GM10266 (cell line): ENCODE measurements at regions not wholly inside any gene's neighbourhood (a gene's known extent, or its start where the extent isn't known, plus 50 kb on each side); places are given as distances from the start of the nearest gene placed in this dataset.

Experiments
- DNase-seq: peaks from one replicate; pipeline ENCODE4 v3.0.0; 2012; ENCODE audit errors: extremely low spot score
- TF ChIP-seq, protein P1 (sequence below): IDR thresholded peaks from 2 replicates; pipeline ENCODE4 v1.5.1; 2012; ENCODE audit warnings: mild to moderate bottlenecking, low read depth; ENCODE audit not compliant: control insufficient read depth, insufficient read depth; ENCODE audit errors: missing control alignments

DNA sequence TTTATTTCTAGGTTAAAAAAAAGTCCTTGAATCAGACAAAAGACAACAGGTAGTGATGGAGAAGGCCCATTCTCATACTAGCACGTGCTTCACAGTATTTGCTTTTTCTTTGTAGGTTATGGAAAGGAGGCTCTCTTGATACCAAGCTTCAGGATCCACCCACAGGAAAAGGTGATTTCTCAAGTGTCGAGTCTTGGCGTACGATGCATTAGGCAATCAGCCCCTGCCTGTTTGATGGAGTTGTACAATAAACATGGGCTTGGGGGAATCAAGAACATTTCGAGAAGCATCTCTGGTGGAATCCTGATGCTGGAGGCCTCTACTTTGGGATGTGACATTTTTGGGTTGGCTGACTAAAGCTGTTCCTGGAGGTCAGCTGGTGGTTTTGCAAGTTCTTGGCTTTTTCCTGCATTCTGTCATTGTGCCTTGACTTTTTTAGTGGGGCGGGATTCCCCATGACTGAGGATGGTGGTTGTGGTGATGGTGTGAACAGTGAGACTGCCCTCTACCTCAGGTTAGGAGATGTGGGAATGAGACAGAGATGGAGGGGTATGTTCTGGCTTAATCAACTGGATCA lies 231.5 kb upstream of the SPRED2 start:
- TF ChIP-seq, protein P1, sequence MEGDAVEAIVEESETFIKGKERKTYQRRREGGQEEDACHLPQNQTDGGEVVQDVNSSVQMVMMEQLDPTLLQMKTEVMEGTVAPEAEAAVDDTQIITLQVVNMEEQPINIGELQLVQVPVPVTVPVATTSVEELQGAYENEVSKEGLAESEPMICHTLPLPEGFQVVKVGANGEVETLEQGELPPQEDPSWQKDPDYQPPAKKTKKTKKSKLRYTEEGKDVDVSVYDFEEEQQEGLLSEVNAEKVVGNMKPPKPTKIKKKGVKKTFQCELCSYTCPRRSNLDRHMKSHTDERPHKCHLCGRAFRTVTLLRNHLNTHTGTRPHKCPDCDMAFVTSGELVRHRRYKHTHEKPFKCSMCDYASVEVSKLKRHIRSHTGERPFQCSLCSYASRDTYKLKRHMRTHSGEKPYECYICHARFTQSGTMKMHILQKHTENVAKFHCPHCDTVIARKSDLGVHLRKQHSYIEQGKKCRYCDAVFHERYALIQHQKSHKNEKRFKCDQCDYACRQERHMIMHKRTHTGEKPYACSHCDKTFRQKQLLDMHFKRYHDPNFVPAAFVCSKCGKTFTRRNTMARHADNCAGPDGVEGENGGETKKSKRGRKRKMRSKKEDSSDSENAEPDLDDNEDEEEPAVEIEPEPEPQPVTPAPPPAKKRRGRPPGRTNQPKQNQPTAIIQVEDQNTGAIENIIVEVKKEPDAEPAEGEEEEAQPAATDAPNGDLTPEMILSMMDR = no peak
- DNase-seq = no peak

DNA sequence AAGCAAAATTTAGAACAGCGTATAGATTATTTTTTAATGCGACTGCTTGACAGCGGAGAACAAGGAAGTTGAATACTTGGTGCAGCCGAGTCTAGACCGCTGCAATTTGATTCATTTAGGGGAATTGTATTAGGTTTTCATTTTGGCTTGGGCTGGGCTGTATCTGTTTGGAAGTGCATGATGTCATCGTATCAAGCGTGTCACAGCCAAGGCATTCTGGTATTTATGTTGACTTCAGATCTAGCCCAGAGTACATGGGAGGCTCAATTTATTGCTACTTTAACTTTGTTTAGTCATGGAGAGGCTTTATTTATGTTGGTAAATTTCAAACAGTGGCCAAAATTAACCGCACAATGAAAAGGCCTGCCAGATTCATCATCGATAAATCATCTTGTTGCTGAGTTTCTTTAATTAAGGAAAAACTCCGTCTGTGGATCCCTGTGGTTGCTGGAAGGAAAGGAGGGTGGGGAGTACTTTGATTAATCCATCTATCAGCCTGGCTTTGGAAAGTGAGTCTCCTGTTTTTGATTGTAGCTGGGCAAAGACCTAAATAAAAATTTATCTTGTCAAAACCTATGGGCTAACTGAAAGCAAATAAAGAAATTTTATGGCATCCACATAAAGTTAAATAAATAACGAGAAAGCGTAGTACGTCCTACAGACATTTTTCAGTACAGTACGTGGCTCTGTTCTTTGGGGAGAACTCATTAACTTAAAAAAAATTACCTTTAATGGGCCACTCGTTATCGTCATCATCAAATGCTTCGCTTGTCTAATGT lies 230.4 kb upstream of the SPRED2 start:
- TF ChIP-seq, protein P1 = no peak
- no peak for DNase-seq

DNA sequence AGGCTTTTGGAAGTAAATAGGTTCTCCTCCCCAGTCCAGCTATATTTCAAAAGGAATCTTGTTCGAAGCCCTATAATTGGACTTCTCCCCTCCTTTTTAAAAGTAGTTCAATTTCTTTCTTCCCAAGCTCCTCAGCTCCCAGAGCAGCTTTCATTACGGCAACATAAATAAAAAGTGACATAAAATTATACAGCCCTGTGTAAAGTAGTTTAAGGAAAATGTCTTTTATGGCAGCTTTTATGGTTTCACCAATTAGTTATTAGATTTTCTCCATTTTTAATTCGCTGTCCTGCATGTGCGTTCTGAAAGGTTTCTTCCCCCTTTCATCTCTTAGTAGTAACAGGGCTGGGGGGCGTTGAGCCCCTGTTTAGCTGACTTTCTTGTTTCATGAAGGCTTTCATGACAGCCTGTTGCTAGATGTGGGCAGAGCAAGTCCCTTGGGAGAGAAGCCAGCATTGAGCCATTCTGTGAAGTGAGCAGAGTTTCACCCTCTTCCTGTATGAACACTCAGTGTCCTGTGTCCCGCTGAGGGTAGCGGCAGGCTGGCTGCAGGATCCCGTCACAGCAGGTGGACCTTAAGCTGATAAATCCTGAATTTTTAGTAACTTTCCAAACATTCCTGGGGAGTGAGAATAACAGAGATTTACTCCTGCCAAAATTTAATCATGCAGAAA lies 229.7 kb upstream of the SPRED2 start:
- TF ChIP-seq, protein P1 = no peak
- DNase-seq = no peak

DNA sequence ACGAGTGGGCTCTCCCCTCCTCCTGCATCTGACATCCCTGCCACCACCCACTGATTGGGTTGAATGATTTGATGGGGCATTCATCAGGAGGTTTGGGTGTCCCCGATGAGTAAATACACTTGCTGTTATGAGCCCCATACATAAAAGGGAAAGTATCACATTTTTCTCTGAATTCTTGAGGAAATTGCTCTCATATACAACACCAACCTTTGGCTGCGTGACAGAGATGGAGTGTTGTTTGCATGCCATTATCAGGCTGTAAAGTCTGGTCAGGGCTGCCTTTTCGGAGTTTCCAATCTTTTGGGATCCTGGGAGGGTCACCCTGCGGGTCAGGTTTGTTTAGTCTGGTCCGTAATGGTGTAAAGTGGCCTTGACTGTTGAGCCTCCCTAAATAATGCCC lies 227.9 kb upstream of the SPRED2 start:
- DNase-seq = no peak

DNA sequence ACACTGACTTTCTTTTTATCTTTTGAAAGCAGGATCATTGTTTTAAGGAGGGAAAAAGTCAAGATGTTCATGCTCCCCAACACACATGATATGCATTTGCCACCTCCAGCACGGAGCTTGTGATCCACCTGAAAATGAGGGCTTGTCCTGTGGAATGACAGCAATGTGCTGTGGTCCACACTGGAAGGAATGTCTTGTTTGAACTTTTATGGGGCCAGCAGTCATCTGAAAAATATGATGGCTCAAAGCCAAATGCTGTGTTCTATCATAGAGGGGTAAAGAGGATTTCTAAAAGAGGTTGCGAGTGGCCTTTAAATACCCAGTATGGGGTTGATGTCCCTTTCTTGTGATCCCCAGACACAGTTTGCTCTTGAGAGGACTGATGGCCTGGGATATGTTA lies 226.5 kb upstream of the SPRED2 start:
- TF ChIP-seq, protein P1 = no peak
- DNase-seq = no peak

More for the DNA sequence above, 227.9 kb upstream of the SPRED2 start:
- TF ChIP-seq, protein P1 = no peak

DNA sequence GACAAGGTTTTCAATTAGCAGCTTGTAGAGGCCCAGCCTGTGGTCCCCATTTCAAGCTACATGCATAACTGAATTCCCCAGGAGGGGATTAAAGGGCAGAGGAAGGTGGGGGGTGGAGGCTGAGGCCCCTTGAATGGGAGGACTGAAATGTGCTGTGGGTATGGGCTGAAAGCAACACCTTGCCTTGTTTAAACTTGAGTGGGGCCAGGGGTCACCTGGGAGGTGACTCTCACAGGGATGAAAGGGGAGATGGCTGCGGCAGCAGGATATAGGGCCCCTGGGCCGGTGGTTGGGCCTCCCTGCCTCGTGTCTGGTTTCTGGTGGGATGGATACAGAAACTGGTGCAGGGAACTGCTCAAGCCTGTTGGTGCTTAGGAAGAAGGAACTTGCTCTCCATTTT lies 225.9 kb upstream of the SPRED2 start:
- TF ChIP-seq, protein P1 = no peak
- no peak for DNase-seq
